ENCODE measurements at regions not wholly inside any gene's neighbourhood (a gene's known extent, or its start where the extent isn't known, plus 50 kb on each side); places are given as distances from the start of the nearest gene placed in this dataset.

DNA sequence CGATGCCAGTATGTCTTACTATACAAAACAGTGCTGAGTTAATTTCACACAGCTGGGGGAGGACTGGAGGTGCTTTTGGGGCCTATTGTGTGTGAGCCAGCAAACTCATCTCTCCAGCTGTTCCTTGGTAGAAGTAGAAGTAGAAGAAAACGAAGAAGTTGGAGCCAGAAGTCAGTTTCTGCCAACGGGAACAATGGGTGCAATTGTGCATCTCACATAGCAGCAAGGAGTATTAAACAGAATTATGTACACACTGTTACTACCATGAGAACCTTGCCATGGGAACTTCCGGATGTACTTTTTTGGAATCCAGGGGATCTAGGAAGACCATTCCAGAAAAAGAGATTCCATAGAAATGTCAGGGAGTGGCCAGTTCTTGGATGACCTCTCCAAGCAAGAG lies 88.6 kb downstream of the VCPKMT start:
- TF ChIP-seq CTCF (IDR thresholded peaks at IDR 0.05; ENCODE audit: low read length) (no peak), EZH2 (IDR thresholded peaks at IDR 0.05; ENCODE audit: borderline replicate concordance, low read length) (no peak)
